Liver (tissue), 8 donors: ENCODE measurements at regions not wholly inside any gene's neighbourhood (a gene's known extent, or its start where the extent isn't known, plus 50 kb on each side); places are given as distances from the start of the nearest gene placed in this dataset.

Source experiments
- DNase-seq: peaks from one replicate; pipeline ENCODE4 v3.0.0-alpha.2; 2017; ENCODE audit warnings: low spot score
- H3K27ac ChIP-seq, 2 donors: one replicate each; pipeline ENCODE4 v1.7.0; 2013; ENCODE audit warnings: inconsistent platforms in 2 of 2, low read length in 2 of 2, control low read depth in 1 of 2, low read depth in 1 of 2, mild to moderate bottlenecking in 1 of 2
- H3K27me3 ChIP-seq, 4 donors: one replicate each; pipeline versions ENCODE4 v1.6.1 to v1.7.0; 2013; ENCODE audit warnings: low read length in 3 of 4, inconsistent platforms in 1 of 4, mild to moderate bottlenecking in 1 of 4, moderate library complexity in 1 of 4; ENCODE audit not compliant: control insufficient read depth in 4 of 4, insufficient read depth in 4 of 4
- H3K36me3 ChIP-seq, 4 donors: one replicate each; pipeline versions ENCODE4 v1.6.1 to v1.7.0; 2013; ENCODE audit warnings: low read length in 3 of 4, mild to moderate bottlenecking in 3 of 4, low read depth in 1 of 4, moderate library complexity in 1 of 4; ENCODE audit not compliant: control insufficient read depth in 4 of 4, insufficient read depth in 3 of 4
- H3K4me1 ChIP-seq, 4 donors: one replicate each; pipeline versions ENCODE4 v1.6.1 to v1.7.0; 2013; ENCODE audit warnings: low read length in 3 of 4, mild to moderate bottlenecking in 3 of 4, moderate library complexity in 1 of 4; ENCODE audit not compliant: control insufficient read depth in 4 of 4, insufficient read depth in 4 of 4
- H3K4me3 ChIP-seq, 3 donors: one replicate each; pipeline versions ENCODE4 v1.6.1 to v1.7.0; 2013; ENCODE audit warnings: low read length in 3 of 3, control low read depth in 1 of 3, low read depth in 1 of 3, mild to moderate bottlenecking in 1 of 3
- H3K9ac ChIP-seq, 2 donors: one replicate each; pipeline ENCODE4 v1.7.0; 2013; ENCODE audit warnings: low read length in 2 of 2, mild to moderate bottlenecking in 2 of 2, moderate library complexity in 2 of 2, control low read depth in 1 of 2, low read depth in 1 of 2
- H3K9me3 ChIP-seq, 4 donors: one replicate each; pipeline versions ENCODE4 v1.6.1 to v1.7.0; 2013; ENCODE audit warnings: low read length in 3 of 4; ENCODE audit not compliant: control insufficient read depth in 4 of 4
- ATF3 ChIP-seq: IDR thresholded peaks from 2 replicates; pipeline ENCODE4 v1.6.1; 2016; ENCODE audit warnings: antibody characterized with exemption
- CTCF ChIP-seq: fragments of 150-350 bp; IDR thresholded peaks from 2 replicates; pipeline ENCODE4 v1.5.1; 2017; ENCODE audit warnings: improper control_type of control experiment, low read depth, low read length; ENCODE audit not compliant: missing input control
- EGR1 ChIP-seq, 2 donors: IDR thresholded peaks; 2 replicates each; pipeline ENCODE4 v1.6.1; 2016 to 2018; ENCODE audit warnings: antibody characterized with exemption in 2 of 2, low read depth in 2 of 2
- FOXA1 ChIP-seq: IDR thresholded peaks from 2 replicates; pipeline ENCODE4 v1.6.1; 2016; ENCODE audit warnings: antibody characterized with exemption
- FOXA2 ChIP-seq: IDR thresholded peaks from 2 replicates; pipeline ENCODE4 v1.6.1; 2016; ENCODE audit warnings: antibody characterized with exemption
- GABPA ChIP-seq, 2 donors: IDR thresholded peaks in 1 of 2; conservative IDR thresholded peaks in 1 of 2; 2 replicates each; pipeline ENCODE4 v1.6.1; 2016; ENCODE audit warnings: antibody characterized with exemption in 2 of 2, mild to moderate bottlenecking in 1 of 2, moderate library complexity in 1 of 2
- HNF4A ChIP-seq, 2 donors: conservative IDR thresholded peaks; 2 replicates each; pipeline ENCODE4 v1.6.1; 2016; ENCODE audit warnings: antibody characterized with exemption in 2 of 2, mild to moderate bottlenecking in 2 of 2
- HNF4G ChIP-seq: IDR thresholded peaks from 2 replicates; pipeline ENCODE4 v1.6.1; 2016; ENCODE audit warnings: antibody characterized with exemption
- JUND ChIP-seq, 2 donors: IDR thresholded peaks; 2 replicates each; pipeline ENCODE4 v1.6.1; 2016; ENCODE audit warnings: antibody characterized with exemption in 2 of 2
- MAX ChIP-seq: IDR thresholded peaks from 2 replicates; pipeline ENCODE4 v1.6.1; 2016; ENCODE audit warnings: antibody characterized with exemption
- NR2F2 ChIP-seq: IDR thresholded peaks from 2 replicates; pipeline ENCODE4 v1.6.1; 2016; ENCODE audit warnings: antibody characterized with exemption
- RAD21 ChIP-seq, 2 donors: IDR thresholded peaks; 2 replicates each; pipeline ENCODE4 v1.6.1; 2016; ENCODE audit warnings: antibody characterized with exemption in 2 of 2, mild to moderate bottlenecking in 2 of 2
- REST ChIP-seq: IDR thresholded peaks from 2 replicates; pipeline ENCODE4 v1.6.1; 2016; ENCODE audit warnings: antibody characterized with exemption, mild to moderate bottlenecking
- RXRA ChIP-seq, 2 donors: IDR thresholded peaks; 2 replicates each; pipeline ENCODE4 v1.6.1; 2017 to 2018; ENCODE audit warnings: antibody characterized with exemption in 2 of 2, mild to moderate bottlenecking in 1 of 2
- SP1 ChIP-seq: IDR thresholded peaks from 2 replicates; pipeline ENCODE4 v1.6.1; 2018; ENCODE audit warnings: antibody characterized with exemption, mild to moderate bottlenecking
- TAF1 ChIP-seq: conservative IDR thresholded peaks from 2 replicates; pipeline ENCODE4 v1.6.1; 2016; ENCODE audit warnings: antibody characterized with exemption, mild to moderate bottlenecking
- YY1 ChIP-seq: IDR thresholded peaks from 2 replicates; pipeline ENCODE4 v1.6.1; 2016; ENCODE audit warnings: antibody characterized with exemption, mild to moderate bottlenecking
- ZBTB33 ChIP-seq: IDR thresholded peaks from 2 replicates; pipeline ENCODE4 v1.6.1; 2016; ENCODE audit warnings: antibody characterized with exemption
- WGBS: extraction: QIAGEN DNeasy Blood & Tissue Kit; methylation state at CpG from one replicate; pipeline ENCODE4 v1.1.7; 2013; 5-methylcytosine and 5-hydroxymethylcytosine counted together
- donor health status: healthy.
- donor health status: healthy.
- donor health status: healthy.
- donor health status: healthy.
- donor health status: healthy.

- Histone ChIP-seq H3K9me3 (no peaks in the 10 kb centered on the region), H3K27ac (no peak overlapping the region), H3K27me3 (no peaks in the 10 kb centered on the region), H3K36me3 (no peaks in the 10 kb centered on the region), H3K4me1 (peaks cover 0 to 5% (median 1%) of the 10 kb centered on the region in 4 donors), H3K4me3 (no peak overlapping the region), H3K9ac (no peak overlapping the region)
- TF ChIP-seq MAX (no peak), ATF3 (no peak), JUND (IDR thresholded peaks at IDR 0.05) (no peak), FOXA2 (no peak), EGR1 (IDR thresholded peaks at IDR 0.05; ENCODE audit: low read depth in 2 of 2) (no peak), GABPA (IDR thresholded peaks at IDR 0.05 in 1 of 2, conservative IDR thresholded peaks at IDR 0.05 in 1 of 2) (no peak), HNF4A (conservative IDR thresholded peaks at IDR 0.05) (no peak), HNF4G (no peak), RXRA (IDR thresholded peaks at IDR 0.05) (no peak)
- 91% methylated on average over 12 of the region's 12 CpGs for WGBS
- DNase-seq: no peak
These were observed 154.8 kb downstream of the SALL1 start for GRCh38 chr16:50996166-50996829.

GRCh38 chr16:50994995-50995394 lies 156.1 kb downstream of the SALL1 start:
- no peaks in the 10 kb centered on the region for H3K27me3 ChIP-seq
- WGBS: 94% methylated on average over 8 of the region's 8 CpGs
- TF ChIP-seq TAF1: no peak
- TF ChIP-seq ATF3: no peak
- TF ChIP-seq NR2F2: no peak
- no peak for TF ChIP-seq YY1
- no peak for TF ChIP-seq EGR1 (IDR thresholded peaks at IDR 0.05; ENCODE audit: low read depth in 2 of 2)
- TF ChIP-seq GABPA (IDR thresholded peaks at IDR 0.05 in 1 of 2, conservative IDR thresholded peaks at IDR 0.05 in 1 of 2): no peak
- TF ChIP-seq REST: no peak
- no peak for TF ChIP-seq RAD21 (IDR thresholded peaks at IDR 0.05)
- no peak for TF ChIP-seq ZBTB33
- no peak for TF ChIP-seq RXRA (IDR thresholded peaks at IDR 0.05)
- TF ChIP-seq HNF4A (conservative IDR thresholded peaks at IDR 0.05): no peak
- no peak for TF ChIP-seq MAX
- no peak for TF ChIP-seq SP1
- TF ChIP-seq JUND (IDR thresholded peaks at IDR 0.05): no peak
- TF ChIP-seq HNF4G: no peak
- no peak for TF ChIP-seq CTCF
- TF ChIP-seq FOXA2: no peak
- TF ChIP-seq FOXA1: no peak
- DNase-seq: no peak
- no peak overlapping the region for H3K27ac ChIP-seq
- H3K4me3 ChIP-seq: no peak overlapping the region
- H3K36me3 ChIP-seq: no peaks in the 10 kb centered on the region
- H3K9ac ChIP-seq: no peak overlapping the region
- no peaks in the 10 kb centered on the region for H3K9me3 ChIP-seq
- H3K4me1 ChIP-seq: peaks cover 0 to 5% (median 1%) of the 10 kb centered on the region in 4 donors
